Kidney glomerular epithelial cell (primary cell): ENCODE measurements at regions not wholly inside any gene's neighbourhood (a gene's known extent, or its start where the extent isn't known, plus 50 kb on each side); places are given as distances from the start of the nearest gene placed in this dataset.

Experiments used
- DNase-seq: peaks from one replicate; lab custom pipeline; 2025; lab: John Stamatoyannopoulos, UW

GRCh38 chr15:70323111-70323851 is 225.6 kb upstream of the TLE3 start:
- no peak for DNase-seq

- DNase-seq, result no peak
Measured at GRCh38 chr15:70322051-70322668, 224.4 kb upstream of the TLE3 start.

GRCh38 chr15:70321172-70321819 is 223.6 kb upstream of the TLE3 start:
- DNase-seq, result no peak

GRCh38 chr15:70320482-70320881 is 222.8 kb upstream of the TLE3 start:
- DNase-seq, result no peak

- DNase-seq, result no peak
Measured at GRCh38 chr15:70320077-70320476, 222.4 kb upstream of the TLE3 start.

- no peak for DNase-seq
Measured at GRCh38 chr15:70319466-70319865, 221.7 kb upstream of the TLE3 start.

- no peak for DNase-seq
Measured at GRCh38 chr15:70318594-70319465, 221.1 kb upstream of the TLE3 start.

- peak; percentile 11 for DNase-seq
Measured at GRCh38 chr15:70316059-70316600, 218.4 kb upstream of the TLE3 start.

GRCh38 chr15:70315431-70315830 is 217.7 kb upstream of the TLE3 start:
- DNase-seq, result no peak

GRCh38 chr15:70314688-70315087 is 217.0 kb upstream of the TLE3 start:
- DNase-seq, result no peak

- DNase-seq, result no peak
Measured at GRCh38 chr15:70314018-70314354, 216.3 kb upstream of the TLE3 start.

- no peak for DNase-seq
Measured at GRCh38 chr15:70313099-70314017, 215.6 kb upstream of the TLE3 start.

- no peak for DNase-seq
Measured at GRCh38 chr15:70311821-70312220, 214.1 kb upstream of the TLE3 start.

GRCh38 chr15:70309716-70310115 is 212.0 kb upstream of the TLE3 start:
- no peak for DNase-seq

GRCh38 chr15:70308735-70309434 is 211.2 kb upstream of the TLE3 start:
- no peak for DNase-seq

- DNase-seq, result no peak
Measured at GRCh38 chr15:70308011-70308734, 210.5 kb upstream of the TLE3 start.

GRCh38 chr15:70306582-70306981 is 208.9 kb upstream of the TLE3 start:
- DNase-seq, result no peak

- DNase-seq, result no peak
Measured at GRCh38 chr15:70306081-70306480, 208.4 kb upstream of the TLE3 start.

- DNase-seq, result no peak
Measured at GRCh38 chr15:70303981-70304380, 206.3 kb upstream of the TLE3 start.

GRCh38 chr15:70302360-70302759 is 204.6 kb upstream of the TLE3 start:
- DNase-seq, result no peak
